ENCODE measurements at regions not wholly inside any gene's neighbourhood (a gene's known extent, or its start where the extent isn't known, plus 50 kb on each side); places are given as distances from the start of the nearest gene placed in this dataset.

DNA sequence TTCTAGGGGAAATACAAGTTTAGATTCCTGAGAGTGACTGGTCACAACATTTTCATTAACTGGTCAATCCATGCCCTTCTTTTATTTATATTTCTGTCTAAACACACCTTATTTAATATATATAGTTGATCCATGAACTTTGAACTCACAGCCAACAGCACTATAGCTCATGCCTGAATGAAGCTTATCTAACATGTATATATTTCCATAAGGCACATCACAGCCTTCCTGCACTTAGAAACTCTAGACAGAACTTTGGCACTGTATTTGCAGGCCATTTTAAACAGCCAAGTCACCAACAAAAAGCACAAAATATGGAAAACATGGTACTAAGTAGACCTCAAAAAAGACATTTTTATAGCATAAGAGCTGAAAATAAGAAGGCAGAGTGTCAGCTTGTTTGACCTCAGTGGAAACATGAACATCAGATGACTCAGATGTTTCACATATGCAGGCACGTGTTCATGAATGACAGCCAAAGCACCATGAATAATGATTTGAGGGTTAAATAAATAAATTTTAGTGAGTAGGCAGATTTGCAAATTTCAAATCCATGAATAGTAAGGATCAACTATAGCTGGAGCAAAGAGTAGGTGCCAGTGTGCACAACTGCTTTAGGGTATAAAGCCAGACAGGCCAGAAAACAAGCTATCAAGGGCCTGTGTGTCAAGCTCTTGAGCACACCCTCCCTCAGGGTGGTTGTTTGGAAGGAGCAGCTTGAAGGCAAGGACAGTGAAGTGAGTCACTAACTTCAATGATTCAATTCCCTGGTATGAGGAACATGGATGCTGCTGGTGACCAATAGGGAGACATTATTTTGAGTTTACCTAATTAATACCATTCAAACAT, 88.9 kb upstream of the NT5E start:
- no peak for TF ChIP-seq EZH2 (IDR thresholded peaks at IDR 0.05; ENCODE audit: borderline replicate concordance, low read length)
- TF ChIP-seq, protein P1, sequence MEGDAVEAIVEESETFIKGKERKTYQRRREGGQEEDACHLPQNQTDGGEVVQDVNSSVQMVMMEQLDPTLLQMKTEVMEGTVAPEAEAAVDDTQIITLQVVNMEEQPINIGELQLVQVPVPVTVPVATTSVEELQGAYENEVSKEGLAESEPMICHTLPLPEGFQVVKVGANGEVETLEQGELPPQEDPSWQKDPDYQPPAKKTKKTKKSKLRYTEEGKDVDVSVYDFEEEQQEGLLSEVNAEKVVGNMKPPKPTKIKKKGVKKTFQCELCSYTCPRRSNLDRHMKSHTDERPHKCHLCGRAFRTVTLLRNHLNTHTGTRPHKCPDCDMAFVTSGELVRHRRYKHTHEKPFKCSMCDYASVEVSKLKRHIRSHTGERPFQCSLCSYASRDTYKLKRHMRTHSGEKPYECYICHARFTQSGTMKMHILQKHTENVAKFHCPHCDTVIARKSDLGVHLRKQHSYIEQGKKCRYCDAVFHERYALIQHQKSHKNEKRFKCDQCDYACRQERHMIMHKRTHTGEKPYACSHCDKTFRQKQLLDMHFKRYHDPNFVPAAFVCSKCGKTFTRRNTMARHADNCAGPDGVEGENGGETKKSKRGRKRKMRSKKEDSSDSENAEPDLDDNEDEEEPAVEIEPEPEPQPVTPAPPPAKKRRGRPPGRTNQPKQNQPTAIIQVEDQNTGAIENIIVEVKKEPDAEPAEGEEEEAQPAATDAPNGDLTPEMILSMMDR (IDR thresholded peaks at IDR 0.05; ENCODE audit: low read length): no peak
